Transverse colon (tissue), 4 donors: ENCODE measurements at regions not wholly inside any gene's neighbourhood (a gene's known extent, or its start where the extent isn't known, plus 50 kb on each side); places are given as distances from the start of the nearest gene placed in this dataset.

Source experiments
- DNase-seq: peaks from one replicate; pipeline ENCODE4 v3.0.0-alpha.2; 2019
- H3K27ac ChIP-seq, 4 donors: fragments of 200-600 bp; sonication (generic); 2 replicates each; pipeline ENCODE4 v1.5.1; 2016 to 2018; ENCODE audit warnings: inconsistent platforms in 4 of 4
- H3K27me3 ChIP-seq: fragments of 200-600 bp; sonication (generic); 2 replicates; pipeline ENCODE4 v1.5.1; 2017; ENCODE audit warnings: inconsistent platforms
- H3K36me3 ChIP-seq, 4 donors: fragments of 200-600 bp; sonication (generic); 2 replicates each; pipeline ENCODE4 v1.5.1; 2017 to 2019; ENCODE audit warnings: inconsistent platforms in 4 of 4
- H3K4me1 ChIP-seq, 4 donors: fragments of 200-600 bp; sonication (generic); 2 replicates each; pipeline ENCODE4 v1.5.1; 2017 to 2020; ENCODE audit warnings: inconsistent platforms in 4 of 4
- H3K4me3 ChIP-seq, 4 donors: fragments of 200-600 bp; sonication (generic); 1 replicate in 1 of 4; 2 replicates in 3 of 4; pipeline versions ENCODE4 v1.5.1 to v1.6.1; 2017 to 2019; ENCODE audit warnings: inconsistent platforms in 4 of 4
- H3K9me3 ChIP-seq, 2 donors: fragments of 200-600 bp; sonication (generic); 2 replicates each; pipeline ENCODE4 v1.5.1; 2017 to 2019; ENCODE audit warnings: inconsistent platforms in 2 of 2
- EP300 ChIP-seq: sonication (generic); formaldehyde crosslinking; IDR thresholded peaks from one replicate; pipeline ENCODE4 v1.6.1; 2017; ENCODE audit warnings: antibody characterized with exemption, low read depth
- POLR2A ChIP-seq: fragments of 450-650 bp; IDR thresholded peaks from one replicate; pipeline ENCODE4 v1.6.1; 2016; ENCODE audit warnings: antibody characterized with exemption, mild to moderate bottlenecking, moderate library complexity
- POLR2AphosphoS5 ChIP-seq, 3 donors: sonication (generic); formaldehyde crosslinking; IDR thresholded peaks; one replicate each; pipeline ENCODE4 v1.6.1; 2016; ENCODE audit warnings: antibody characterized with exemption in 3 of 3
- WGBS, 2 donors: methylation state at CpG; one replicate each; pipeline ENCODE4 v1.1.5; 2018; ENCODE audit warnings: low coverage in 1 of 2; 5-methylcytosine and 5-hydroxymethylcytosine counted together
- in situ Hi-C, 4 donors: fragments of 200-750 bp; cut with MboI; loops; one replicate each; pipeline versions ENCODE4 v1.15.0 to v1.15.1; 2017; ENCODE audit warnings: low sequenced_read_pairs in 3 of 4, low pct_ligation_motif_present in 1 of 4, low pct_unique_long_range_greater_than_20kb in 1 of 4
- intact Hi-C: fragments of 100-400 bp; cut with DNase I; formaldehyde crosslinking; loops from one replicate; pipeline ENCODE4 v1.15.1; 2023; ENCODE audit warnings: low total_unique reads
- TF ChIP-seq, protein P1 (sequence below), 5 experiments: fragments of 200-600 bp in 3 of 5; fragments of 450-650 bp in 2 of 5; sonication (generic) in 3 of 5; IDR thresholded peaks; 1 replicate in 2 of 5; 2 replicates in 3 of 5; pipeline ENCODE4 v1.5.1; 2016 to 2017; ENCODE audit warnings: antibody characterized with exemption in 5 of 5, inconsistent platforms in 3 of 5, mild to moderate bottlenecking in 2 of 5, moderate library complexity in 1 of 5

GRCh38 chr5:163281512-163281911 is 155.9 kb upstream of the CCNG1 start:
- no peak for TF ChIP-seq EP300
- no peak for TF ChIP-seq POLR2AphosphoS5 (IDR thresholded peaks at IDR 0.05)
- TF ChIP-seq POLR2A, result no peak
- TF ChIP-seq, protein P1, sequence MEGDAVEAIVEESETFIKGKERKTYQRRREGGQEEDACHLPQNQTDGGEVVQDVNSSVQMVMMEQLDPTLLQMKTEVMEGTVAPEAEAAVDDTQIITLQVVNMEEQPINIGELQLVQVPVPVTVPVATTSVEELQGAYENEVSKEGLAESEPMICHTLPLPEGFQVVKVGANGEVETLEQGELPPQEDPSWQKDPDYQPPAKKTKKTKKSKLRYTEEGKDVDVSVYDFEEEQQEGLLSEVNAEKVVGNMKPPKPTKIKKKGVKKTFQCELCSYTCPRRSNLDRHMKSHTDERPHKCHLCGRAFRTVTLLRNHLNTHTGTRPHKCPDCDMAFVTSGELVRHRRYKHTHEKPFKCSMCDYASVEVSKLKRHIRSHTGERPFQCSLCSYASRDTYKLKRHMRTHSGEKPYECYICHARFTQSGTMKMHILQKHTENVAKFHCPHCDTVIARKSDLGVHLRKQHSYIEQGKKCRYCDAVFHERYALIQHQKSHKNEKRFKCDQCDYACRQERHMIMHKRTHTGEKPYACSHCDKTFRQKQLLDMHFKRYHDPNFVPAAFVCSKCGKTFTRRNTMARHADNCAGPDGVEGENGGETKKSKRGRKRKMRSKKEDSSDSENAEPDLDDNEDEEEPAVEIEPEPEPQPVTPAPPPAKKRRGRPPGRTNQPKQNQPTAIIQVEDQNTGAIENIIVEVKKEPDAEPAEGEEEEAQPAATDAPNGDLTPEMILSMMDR (IDR thresholded peaks at IDR 0.05), result no peak
- no peaks in the 10 kb centered on the region for H3K27me3 ChIP-seq
- no peaks in the 10 kb centered on the region for H3K4me1 ChIP-seq
- in situ Hi-C loops (no loop called here), intact Hi-C loops (no loop called here)
- DNase-seq, result no peak
- WGBS, 2 donors, result 91% methylated on average over 1 of the region's 1 CpG; no CpG with 5 or more reads in 1 of the 2 donors
- H3K4me3 ChIP-seq, result no peak overlapping the region
- no peaks in the 10 kb centered on the region for H3K9me3 ChIP-seq
- H3K27ac ChIP-seq, result no peak overlapping the region
- H3K36me3 ChIP-seq, result no peaks in the 10 kb centered on the region

DNA sequence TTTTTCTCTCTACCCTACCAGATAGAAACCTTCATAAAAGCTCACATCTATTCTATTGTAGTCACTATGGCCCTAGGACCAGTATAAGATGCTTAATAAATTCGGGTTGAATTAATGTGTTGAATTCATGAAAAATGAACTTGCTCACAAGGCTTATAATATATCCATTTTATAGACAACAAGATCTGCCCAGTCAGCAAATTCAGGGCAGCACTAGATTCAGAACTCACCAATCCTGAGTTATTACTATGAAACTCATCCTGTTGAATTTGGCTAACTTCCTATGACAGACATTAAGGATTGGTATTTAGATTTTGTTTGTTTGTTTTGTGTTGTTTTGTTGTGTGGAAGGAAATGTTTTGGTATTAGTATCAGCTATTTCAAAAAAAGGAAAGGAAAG is 143.6 kb upstream of the CCNG1 start:
- H3K4me3 ChIP-seq, result no peak overlapping the region
- 78 to 79% methylated on average over 1 of the region's 1 CpG for WGBS, 2 donors
- H3K36me3 ChIP-seq, result no peaks in the 10 kb centered on the region
- TF ChIP-seq, protein P1 (IDR thresholded peaks at IDR 0.05), result no peak
- TF ChIP-seq POLR2A, result no peak
- no peak for TF ChIP-seq POLR2AphosphoS5 (IDR thresholded peaks at IDR 0.05)
- TF ChIP-seq EP300, result no peak
- H3K27me3 ChIP-seq, result no peaks in the 10 kb centered on the region
- DNase-seq, result no peak
- no peaks in the 10 kb centered on the region for H3K9me3 ChIP-seq
- intact Hi-C loops (no loop called here), in situ Hi-C loops (no loop called here)
- no peak overlapping the region for H3K27ac ChIP-seq
- no peaks in the 10 kb centered on the region for H3K4me1 ChIP-seq

GRCh38 chr5:163303718-163304117 is 133.7 kb upstream of the CCNG1 start:
- in situ Hi-C loops, result no loop called here
- no peaks in the 10 kb centered on the region for H3K9me3 ChIP-seq
- no peak for TF ChIP-seq POLR2A
- no peak for TF ChIP-seq EP300
- TF ChIP-seq POLR2AphosphoS5 (IDR thresholded peaks at IDR 0.05), result no peak
- TF ChIP-seq, protein P1 (IDR thresholded peaks at IDR 0.05), result no peak
- no peak overlapping the region for H3K4me3 ChIP-seq
- H3K27me3 ChIP-seq, result no peaks in the 10 kb centered on the region
- no peaks in the 10 kb centered on the region for H3K4me1 ChIP-seq
- DNase-seq, result no peak
- H3K36me3 ChIP-seq, result no peaks in the 10 kb centered on the region
- intact Hi-C loops, result no loop called here
- 49 to 79% methylated on average over 3 to 9 of the region's 9 CpGs for WGBS, 2 donors
- H3K27ac ChIP-seq, result no peak overlapping the region

DNA sequence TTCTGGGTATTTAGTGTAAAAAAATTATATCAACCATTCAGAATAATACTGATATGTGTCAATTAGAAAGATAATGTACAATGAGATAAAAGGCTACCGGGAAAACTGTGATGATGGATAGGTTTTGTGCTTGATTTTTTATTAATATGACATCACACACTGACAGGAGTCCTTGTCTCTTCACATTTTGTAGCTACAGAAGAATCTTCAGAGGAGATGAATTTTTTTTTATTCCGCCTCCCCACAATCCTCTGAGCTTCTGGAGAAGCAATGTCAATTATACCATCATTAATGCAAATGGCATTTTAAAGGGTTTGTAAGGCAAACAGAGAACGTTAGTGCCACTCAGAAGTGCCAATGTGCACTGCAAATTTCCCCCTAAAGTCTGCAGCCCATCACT is 131.7 kb upstream of the CCNG1 start:
- Histone ChIP-seq H3K27ac (no peak overlapping the region), H3K27me3 (no peaks in the 10 kb centered on the region), H3K9me3 (no peaks in the 10 kb centered on the region), H3K36me3 (no peaks in the 10 kb centered on the region), H3K4me1 (no peaks in the 10 kb centered on the region), H3K4me3 (no peak overlapping the region)
- intact Hi-C loops (no loop called here), in situ Hi-C loops (no loop called here)
- 55 to 66% methylated on average over 3 of the region's 3 CpGs for WGBS, 2 donors
- TF ChIP-seq POLR2A, result no peak
- no peak for TF ChIP-seq EP300
- TF ChIP-seq, protein P1 (IDR thresholded peaks at IDR 0.05), result no peak
- TF ChIP-seq POLR2AphosphoS5 (IDR thresholded peaks at IDR 0.05), result no peak
- DNase-seq, result no peak
